ENCODE measurements at regions not wholly inside any gene's neighbourhood (a gene's known extent, or its start where the extent isn't known, plus 50 kb on each side); places are given as distances from the start of the nearest gene placed in this dataset.

DNA sequence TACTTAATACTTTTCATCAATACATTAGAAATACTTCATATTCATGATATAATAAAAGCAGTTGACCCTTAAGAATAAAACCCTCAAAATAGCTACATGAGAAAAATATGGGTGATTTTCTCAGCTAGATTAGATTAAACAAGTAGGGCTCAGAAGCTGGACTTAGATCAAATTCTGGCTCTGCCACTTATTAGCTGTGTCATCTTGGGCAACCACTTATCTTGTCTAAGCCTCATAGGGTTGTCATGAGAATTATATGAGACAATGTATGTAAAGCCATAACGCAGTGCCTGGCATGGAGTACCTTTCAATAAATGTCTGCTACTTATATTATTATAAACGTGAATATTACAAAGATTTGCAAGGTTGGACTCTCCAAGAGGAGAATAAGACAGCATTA, 84.3 kb upstream of the PGRMC2 start:
- FAIRE-seq = no peak
- H3K36me3 ChIP-seq (ENCODE audit: control insufficient read depth, insufficient read depth, low read length) = no peaks in the 10 kb centered on the region
- no peak overlapping the region for H3K4me3 ChIP-seq
- POLR2A ChIA-PET = no interaction called here
- no peak overlapping the region for H3K9ac ChIP-seq (ENCODE audit: insufficient read depth in 1 of 2, low read depth in 2 of 2, low read length in 2 of 2)
- no peaks in the 10 kb centered on the region for H3K27me3 ChIP-seq (ENCODE audit: control insufficient read depth in 2 of 2, insufficient read depth in 2 of 2, low read length in 2 of 2)
- no peaks in the 10 kb centered on the region for H4K20me1 ChIP-seq (replicated peaks; ENCODE audit: control insufficient read depth, insufficient read depth, low read length)
- DNase-seq (ENCODE audit: extremely low read depth in 1 of 4, low spot score in 3 of 4) = no peak
- intact Hi-C loops (cut with micrococcal nuclease) = no loop called here
- in situ Hi-C loops (cut with MboI) = no loop called here
- ATAC-seq = no peak
- H3K4me2 ChIP-seq (ENCODE audit: insufficient read depth, low read length) = no peak overlapping the region
- WGBS (ENCODE audit: insufficient coverage, low coverage, missing lambda C conversion rate) = 7% methylated on average over 2 of the region's 2 CpGs
- H3K79me2 ChIP-seq (ENCODE audit: control insufficient read depth, insufficient read depth, low read length) = no peaks in the 10 kb centered on the region
- H2AFZ ChIP-seq (ENCODE audit: low read depth, low read length) = no peak overlapping the region
- no peaks in the 10 kb centered on the region for H3K9me1 ChIP-seq (ENCODE audit: control insufficient read depth, insufficient read depth, low read length)
- peaks cover 13% of the 10 kb centered on the region for H3K9me3 ChIP-seq (replicated peaks; ENCODE audit: control insufficient read depth, insufficient read depth, low read depth, low read length)
- H3K4me1 ChIP-seq (replicated peaks in 1 of 2; ENCODE audit: control insufficient read depth in 2 of 2, insufficient read depth in 2 of 2, low read length in 2 of 2) = no peaks in the 10 kb centered on the region
- no peak overlapping the region for H3K27ac ChIP-seq (ENCODE audit: extremely low read depth, low read depth, low read length)
- CTCF ChIA-PET (ENCODE audit: low intra/inter-chr PET ratio) = no interaction called here
- TF ChIP-seq NCOA1 (IDR thresholded peaks at IDR 0.05; ENCODE audit: low read depth) (no peak), NFYB (IDR thresholded peaks at IDR 0.05; ENCODE audit: extremely low read depth, insufficient read length) (no peak), TAF9B (IDR thresholded peaks at IDR 0.05; ENCODE audit: partially characterized antibody) (no peak), GABPB2 (CRISPR knock-in tag; conservative IDR thresholded peaks at IDR 0.05) (no peak), FOXJ2 (tag; IDR thresholded peaks at IDR 0.05) (no peak), CEBPB (tag; IDR thresholded peaks at IDR 0.05) (no peak), ZC3H8 (IDR thresholded peaks at IDR 0.05) (no peak)
- TF ChIP-seq, protein P1, sequence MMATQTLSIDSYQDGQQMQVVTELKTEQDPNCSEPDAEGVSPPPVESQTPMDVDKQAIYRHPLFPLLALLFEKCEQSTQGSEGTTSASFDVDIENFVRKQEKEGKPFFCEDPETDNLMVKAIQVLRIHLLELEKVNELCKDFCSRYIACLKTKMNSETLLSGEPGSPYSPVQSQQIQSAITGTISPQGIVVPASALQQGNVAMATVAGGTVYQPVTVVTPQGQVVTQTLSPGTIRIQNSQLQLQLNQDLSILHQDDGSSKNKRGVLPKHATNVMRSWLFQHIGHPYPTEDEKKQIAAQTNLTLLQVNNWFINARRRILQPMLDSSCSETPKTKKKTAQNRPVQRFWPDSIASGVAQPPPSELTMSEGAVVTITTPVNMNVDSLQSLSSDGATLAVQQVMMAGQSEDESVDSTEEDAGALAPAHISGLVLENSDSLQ (IDR thresholded peaks at IDR 0.05) = no peak
- BruUV-seq (replicated peaks) = no TSS peak
